ENCODE measurements at regions not wholly inside any gene's neighbourhood (a gene's known extent, or its start where the extent isn't known, plus 50 kb on each side); places are given as distances from the start of the nearest gene placed in this dataset.

- H2AFZ ChIP-seq (ENCODE audit: low read length), result no peak overlapping the region
- H3K27me3 ChIP-seq (ENCODE audit: insufficient read depth, low read length, poor library complexity, severe bottlenecking), result no peaks in the 10 kb centered on the region
- H3K9me2 ChIP-seq (replicated peaks; ENCODE audit: low read depth, low read length), result no peaks in the 10 kb centered on the region
- H3K4me3 ChIP-seq (ENCODE audit: low read length, poor library complexity, severe bottlenecking), result no peak overlapping the region
- H3K36me3 ChIP-seq (ENCODE audit: insufficient read depth, low read length), result no peaks in the 10 kb centered on the region
- no peaks in the 10 kb centered on the region for H3K4me1 ChIP-seq (ENCODE audit: insufficient read depth, low read length, poor library complexity, severe bottlenecking)
- H3K4me2 ChIP-seq (ENCODE audit: low read depth, low read length, poor library complexity, severe bottlenecking), result no peak overlapping the region
- H3F3A ChIP-seq (ENCODE audit: low read depth), result no peaks in the 10 kb centered on the region
- H3K9me3 ChIP-seq (ENCODE audit: insufficient read depth, low read depth, low read length), result no peaks in the 10 kb centered on the region
- no peak overlapping the region for H3K9ac ChIP-seq (ENCODE audit: low read depth, low read length, poor library complexity, severe bottlenecking)
- TF ChIP-seq CTCF (conservative IDR thresholded peaks at IDR 0.05; ENCODE audit: low read length), result no peak
- TF ChIP-seq EZH2phosphoT487 (IDR thresholded peaks at IDR 0.05; ENCODE audit: borderline replicate concordance), result no peak
- no peaks in the 10 kb centered on the region for H4K20me1 ChIP-seq (ENCODE audit: insufficient read depth, low read length, poor library complexity, severe bottlenecking)
- H3K79me2 ChIP-seq (ENCODE audit: insufficient read depth, low read length), result no peaks in the 10 kb centered on the region
Observed at GRCh38 chr2:195279840-195280427, 377.1 kb upstream of the SLC39A10 start.

GRCh38 chr2:195270466-195271039 lies 386.5 kb upstream of the SLC39A10 start:
- H3K9me2 ChIP-seq (replicated peaks; ENCODE audit: low read depth, low read length), result no peaks in the 10 kb centered on the region
- no peak overlapping the region for H3K4me3 ChIP-seq (ENCODE audit: low read length, poor library complexity, severe bottlenecking)
- H3K9ac ChIP-seq (ENCODE audit: low read depth, low read length, poor library complexity, severe bottlenecking), result no peak overlapping the region
- H3F3A ChIP-seq (ENCODE audit: low read depth), result no peaks in the 10 kb centered on the region
- H3K27me3 ChIP-seq (ENCODE audit: insufficient read depth, low read length, poor library complexity, severe bottlenecking), result peaks cover 4% of the 10 kb centered on the region
- H3K4me2 ChIP-seq (ENCODE audit: low read depth, low read length, poor library complexity, severe bottlenecking), result no peak overlapping the region
- H3K4me1 ChIP-seq (ENCODE audit: insufficient read depth, low read length, poor library complexity, severe bottlenecking), result no peaks in the 10 kb centered on the region
- no peaks in the 10 kb centered on the region for H3K36me3 ChIP-seq (ENCODE audit: insufficient read depth, low read length)
- no peaks in the 10 kb centered on the region for H3K79me2 ChIP-seq (ENCODE audit: insufficient read depth, low read length)
- H3K9me3 ChIP-seq (ENCODE audit: insufficient read depth, low read depth, low read length), result no peaks in the 10 kb centered on the region
- TF ChIP-seq EZH2phosphoT487 (IDR thresholded peaks at IDR 0.05; ENCODE audit: borderline replicate concordance) (no peak), CTCF (conservative IDR thresholded peaks at IDR 0.05; ENCODE audit: low read length) (no peak)
- no peaks in the 10 kb centered on the region for H4K20me1 ChIP-seq (ENCODE audit: insufficient read depth, low read length, poor library complexity, severe bottlenecking)
- H2AFZ ChIP-seq (ENCODE audit: low read length), result no peak overlapping the region

- no peak overlapping the region for H2AFZ ChIP-seq (ENCODE audit: low read length)
- H4K20me1 ChIP-seq (ENCODE audit: insufficient read depth, low read length, poor library complexity, severe bottlenecking), result no peaks in the 10 kb centered on the region
- no peak overlapping the region for H3K9ac ChIP-seq (ENCODE audit: low read depth, low read length, poor library complexity, severe bottlenecking)
- no peaks in the 10 kb centered on the region for H3K27me3 ChIP-seq (ENCODE audit: insufficient read depth, low read length, poor library complexity, severe bottlenecking)
- H3K4me1 ChIP-seq (ENCODE audit: insufficient read depth, low read length, poor library complexity, severe bottlenecking), result no peaks in the 10 kb centered on the region
- no peaks in the 10 kb centered on the region for H3K36me3 ChIP-seq (ENCODE audit: insufficient read depth, low read length)
- H3F3A ChIP-seq (ENCODE audit: low read depth), result no peaks in the 10 kb centered on the region
- H3K79me2 ChIP-seq (ENCODE audit: insufficient read depth, low read length), result no peaks in the 10 kb centered on the region
- TF ChIP-seq EZH2phosphoT487 (IDR thresholded peaks at IDR 0.05; ENCODE audit: borderline replicate concordance) (no peak), CTCF (conservative IDR thresholded peaks at IDR 0.05; ENCODE audit: low read length) (no peak)
- H3K4me3 ChIP-seq (ENCODE audit: low read length, poor library complexity, severe bottlenecking), result no peak overlapping the region
- no peaks in the 10 kb centered on the region for H3K9me2 ChIP-seq (replicated peaks; ENCODE audit: low read depth, low read length)
- no peak overlapping the region for H3K4me2 ChIP-seq (ENCODE audit: low read depth, low read length, poor library complexity, severe bottlenecking)
- H3K9me3 ChIP-seq (ENCODE audit: insufficient read depth, low read depth, low read length), result no peaks in the 10 kb centered on the region
Observed at GRCh38 chr2:195269220-195269619, 387.8 kb upstream of the SLC39A10 start.
